Erythroblast (primary cell): ENCODE measurements at regions not wholly inside any gene's neighbourhood (a gene's known extent, or its start where the extent isn't known, plus 50 kb on each side); places are given as distances from the start of the nearest gene placed in this dataset.

Source experiments
- GATA1 ChIP-seq: IDR thresholded peaks from 2 replicates; pipeline ENCODE4 v1.6.1; 2011; ENCODE audit warnings: low read depth, mild to moderate bottlenecking, control low read depth, low read length, moderate library complexity
- POLR2A ChIP-seq: IDR thresholded peaks from 2 replicates; pipeline ENCODE4 v1.6.1; 2011; ENCODE audit warnings: mild to moderate bottlenecking, low read length

DNA sequence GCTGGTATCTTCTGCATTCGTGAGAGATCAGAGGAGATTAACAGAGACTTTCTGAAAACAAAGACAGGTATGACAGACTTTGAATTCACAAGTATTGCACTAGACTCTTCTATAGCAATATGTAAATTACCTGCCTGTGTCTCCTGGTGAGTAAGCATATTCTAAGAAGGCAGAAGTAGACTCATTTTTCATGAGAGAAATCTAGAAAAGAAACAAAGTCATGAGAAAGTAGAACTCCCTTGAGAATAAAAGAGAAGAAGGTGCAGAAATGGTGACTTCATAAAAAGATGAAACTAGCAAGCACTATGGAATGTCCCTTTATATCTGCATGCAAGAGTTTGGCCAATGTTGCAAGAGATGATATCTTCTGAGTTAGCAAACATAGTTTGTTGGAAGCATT, 419.8 kb downstream of the DMRT2 start:
- no peak for TF ChIP-seq POLR2A
- no peak for TF ChIP-seq GATA1
